ENCODE measurements at regions not wholly inside any gene's neighbourhood (a gene's known extent, or its start where the extent isn't known, plus 50 kb on each side); places are given as distances from the start of the nearest gene placed in this dataset.

- no peaks in the 10 kb centered on the region for H3K27me3 ChIP-seq (ENCODE audit: low read depth, low read length)
- no peak overlapping the region for H3K4me3 ChIP-seq (ENCODE audit: low read depth in 1 of 2, low read length in 2 of 2)
- H3K36me3 ChIP-seq (ENCODE audit: control insufficient read depth in 1 of 2, insufficient read depth in 2 of 2, low read length in 2 of 2), result no peaks in the 10 kb centered on the region
- H3K4me1 ChIP-seq (ENCODE audit: control insufficient read depth in 1 of 2, insufficient read depth in 2 of 2, low read length in 2 of 2), result peaks cover 14 to 17% of the 10 kb centered on the region in 2 donors
- H3K9me3 ChIP-seq (ENCODE audit: control insufficient read depth in 1 of 2, low read length in 2 of 2), result no peaks in the 10 kb centered on the region
- H3K27ac ChIP-seq (ENCODE audit: low read length), result no peak overlapping the region
These were observed 261.1 kb upstream of the ZMIZ1 start for GRCh38 chr10:78807504-78808203.

GRCh38 chr10:78808286-78808685 is 260.5 kb upstream of the ZMIZ1 start:
- H3K4me3 ChIP-seq (ENCODE audit: low read depth in 1 of 2, low read length in 2 of 2), result no peak overlapping the region
- no peaks in the 10 kb centered on the region for H3K27me3 ChIP-seq (ENCODE audit: low read depth, low read length)
- H3K9me3 ChIP-seq (ENCODE audit: control insufficient read depth in 1 of 2, low read length in 2 of 2), result no peaks in the 10 kb centered on the region
- H3K4me1 ChIP-seq (ENCODE audit: control insufficient read depth in 1 of 2, insufficient read depth in 2 of 2, low read length in 2 of 2), result peaks cover 14 to 17% of the 10 kb centered on the region in 2 donors
- no peak overlapping the region for H3K27ac ChIP-seq (ENCODE audit: low read length)
- no peaks in the 10 kb centered on the region for H3K36me3 ChIP-seq (ENCODE audit: control insufficient read depth in 1 of 2, insufficient read depth in 2 of 2, low read length in 2 of 2)

GRCh38 chr10:78808736-78809367 is 259.9 kb upstream of the ZMIZ1 start:
- Histone ChIP-seq H3K27me3 (ENCODE audit: low read depth, low read length) (no peaks in the 10 kb centered on the region), H3K36me3 (ENCODE audit: control insufficient read depth in 1 of 2, insufficient read depth in 2 of 2, low read length in 2 of 2) (no peaks in the 10 kb centered on the region), H3K9me3 (ENCODE audit: control insufficient read depth in 1 of 2, low read length in 2 of 2) (no peaks in the 10 kb centered on the region), H3K4me1 (ENCODE audit: control insufficient read depth in 1 of 2, insufficient read depth in 2 of 2, low read length in 2 of 2) (peaks cover 10 to 13% of the 10 kb centered on the region in 2 donors), H3K27ac (ENCODE audit: low read length) (no peak overlapping the region), H3K4me3 (ENCODE audit: low read depth in 1 of 2, low read length in 2 of 2) (no peak overlapping the region)

DNA sequence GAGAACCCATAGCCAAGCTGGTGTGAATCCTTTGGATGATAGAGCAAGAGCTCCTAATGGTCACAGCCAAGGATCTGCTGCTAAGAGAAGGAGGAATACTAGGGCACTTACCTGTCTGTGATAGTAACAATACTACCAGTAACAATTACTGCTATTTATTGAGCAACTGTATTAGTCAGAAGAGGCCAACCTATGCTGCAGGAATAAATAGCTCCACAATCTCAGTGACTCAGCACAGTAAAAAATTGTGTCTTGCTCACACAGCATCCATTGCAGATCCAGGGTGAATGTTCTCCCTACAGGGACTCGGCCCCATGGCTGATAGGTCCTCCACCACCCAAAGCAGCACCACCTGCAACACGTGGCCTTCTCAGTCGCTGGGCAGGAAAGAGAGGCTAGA is 257.6 kb upstream of the ZMIZ1 start:
- no peak overlapping the region for H3K27ac ChIP-seq (ENCODE audit: low read length)
- no peaks in the 10 kb centered on the region for H3K36me3 ChIP-seq (ENCODE audit: control insufficient read depth in 1 of 2, insufficient read depth in 2 of 2, low read length in 2 of 2)
- no peaks in the 10 kb centered on the region for H3K9me3 ChIP-seq (ENCODE audit: control insufficient read depth in 1 of 2, low read length in 2 of 2)
- H3K27me3 ChIP-seq (ENCODE audit: low read depth, low read length), result no peaks in the 10 kb centered on the region
- H3K4me3 ChIP-seq (ENCODE audit: low read depth in 1 of 2, low read length in 2 of 2), result no peak overlapping the region
- no peaks in the 10 kb centered on the region for H3K4me1 ChIP-seq (ENCODE audit: control insufficient read depth in 1 of 2, insufficient read depth in 2 of 2, low read length in 2 of 2)

DNA sequence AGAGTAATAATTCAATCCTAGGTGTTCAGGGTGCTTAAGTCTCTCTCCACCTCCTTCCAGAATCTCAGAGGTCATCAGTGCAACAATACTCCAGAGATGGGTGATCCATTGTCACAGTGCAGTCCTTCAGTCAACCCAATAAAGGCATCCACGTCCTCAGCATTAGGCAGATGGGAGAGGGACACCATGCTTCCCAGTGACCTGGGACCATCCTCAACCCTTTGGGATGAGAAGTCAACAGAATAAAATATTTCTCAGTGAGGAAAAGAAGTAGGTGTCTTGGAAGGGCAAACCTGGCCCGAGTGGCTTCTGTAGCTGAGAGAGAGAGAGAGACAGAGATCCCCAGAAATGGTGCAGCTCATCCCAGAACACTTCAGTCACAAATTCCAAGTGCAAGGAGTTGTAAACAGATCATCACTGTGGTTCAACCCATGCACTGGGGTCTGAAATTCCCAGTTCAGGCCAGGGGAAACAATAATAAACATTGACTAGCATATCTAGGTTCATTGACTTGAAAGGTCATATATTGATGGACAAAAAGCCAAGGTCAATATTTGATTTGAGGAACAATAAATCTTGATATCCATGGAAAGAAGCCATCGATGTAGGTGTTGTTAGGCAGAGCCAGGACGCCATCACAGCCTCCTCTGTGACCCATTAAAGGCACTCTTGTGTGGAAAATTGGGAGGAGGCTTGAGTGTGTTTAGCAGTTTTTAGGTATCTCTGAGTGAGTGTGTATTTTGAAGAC is 256.0 kb upstream of the ZMIZ1 start:
- Histone ChIP-seq H3K36me3 (ENCODE audit: control insufficient read depth in 1 of 2, insufficient read depth in 2 of 2, low read length in 2 of 2) (no peaks in the 10 kb centered on the region), H3K9me3 (ENCODE audit: control insufficient read depth in 1 of 2, low read length in 2 of 2) (no peaks in the 10 kb centered on the region), H3K4me3 (ENCODE audit: low read depth in 1 of 2, low read length in 2 of 2) (no peak overlapping the region), H3K27ac (ENCODE audit: low read length) (no peak overlapping the region), H3K27me3 (ENCODE audit: low read depth, low read length) (no peaks in the 10 kb centered on the region), H3K4me1 (ENCODE audit: control insufficient read depth in 1 of 2, insufficient read depth in 2 of 2, low read length in 2 of 2) (peaks cover 0 to 7% of the 10 kb centered on the region in 2 donors)

DNA sequence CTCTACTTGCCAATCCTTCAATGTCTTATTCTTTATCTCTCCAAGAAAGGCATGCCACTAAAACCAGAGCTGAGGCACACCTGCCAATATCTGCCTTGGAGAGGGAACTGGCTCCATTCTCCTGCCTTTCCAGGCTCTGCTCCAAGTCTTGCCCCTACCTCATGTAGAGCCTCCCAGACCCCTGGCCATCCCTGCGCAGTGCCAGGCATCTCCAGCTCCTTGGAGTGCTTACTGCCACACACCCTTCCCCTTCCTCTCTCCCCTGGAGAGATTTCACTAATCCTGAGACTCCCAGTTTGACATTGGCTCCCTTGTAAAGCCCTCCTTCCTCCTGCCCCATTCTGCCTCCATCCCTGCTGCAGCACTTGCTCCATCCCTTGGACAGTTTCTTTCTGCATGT is 255.2 kb upstream of the ZMIZ1 start:
- H3K36me3 ChIP-seq (ENCODE audit: control insufficient read depth in 1 of 2, insufficient read depth in 2 of 2, low read length in 2 of 2), result no peaks in the 10 kb centered on the region
- no peak overlapping the region for H3K4me3 ChIP-seq (ENCODE audit: low read depth in 1 of 2, low read length in 2 of 2)
- H3K4me1 ChIP-seq (ENCODE audit: control insufficient read depth in 1 of 2, insufficient read depth in 2 of 2, low read length in 2 of 2), result peaks cover 0 to 7% of the 10 kb centered on the region in 2 donors
- no peaks in the 10 kb centered on the region for H3K9me3 ChIP-seq (ENCODE audit: control insufficient read depth in 1 of 2, low read length in 2 of 2)
- no peak overlapping the region for H3K27ac ChIP-seq (ENCODE audit: low read length)
- H3K27me3 ChIP-seq (ENCODE audit: low read depth, low read length), result no peaks in the 10 kb centered on the region

- H3K4me3 ChIP-seq (ENCODE audit: low read depth in 1 of 2, low read length in 2 of 2), result no peak overlapping the region
- no peaks in the 10 kb centered on the region for H3K36me3 ChIP-seq (ENCODE audit: control insufficient read depth in 1 of 2, insufficient read depth in 2 of 2, low read length in 2 of 2)
- H3K27ac ChIP-seq (ENCODE audit: low read length), result no peak overlapping the region
- no peaks in the 10 kb centered on the region for H3K27me3 ChIP-seq (ENCODE audit: low read depth, low read length)
- H3K4me1 ChIP-seq (ENCODE audit: control insufficient read depth in 1 of 2, insufficient read depth in 2 of 2, low read length in 2 of 2), result peaks cover 0 to 7% of the 10 kb centered on the region in 2 donors
- no peaks in the 10 kb centered on the region for H3K9me3 ChIP-seq (ENCODE audit: control insufficient read depth in 1 of 2, low read length in 2 of 2)
These were observed 254.8 kb upstream of the ZMIZ1 start for GRCh38 chr10:78813998-78814399.

DNA sequence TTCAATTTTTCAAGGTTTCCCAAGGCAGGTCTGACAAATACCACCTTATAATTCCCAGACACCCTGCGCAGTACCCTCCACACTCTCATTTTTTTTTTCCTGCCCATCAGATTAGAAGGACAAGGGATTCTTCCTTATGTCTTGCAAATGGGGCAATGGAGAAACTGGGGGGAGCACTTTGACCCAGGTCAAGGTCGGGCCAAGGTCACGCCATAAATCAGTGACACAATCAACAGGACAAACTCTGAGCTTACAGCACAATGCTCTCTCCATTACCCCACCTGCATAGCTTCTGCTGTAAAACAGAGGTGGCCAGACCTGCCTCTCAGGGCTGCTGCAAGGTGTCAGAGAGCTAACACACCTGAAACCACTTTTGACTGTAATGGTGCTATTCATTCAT is 254.4 kb upstream of the ZMIZ1 start:
- H3K27ac ChIP-seq (ENCODE audit: low read length), result no peak overlapping the region
- no peaks in the 10 kb centered on the region for H3K9me3 ChIP-seq (ENCODE audit: control insufficient read depth in 1 of 2, low read length in 2 of 2)
- no peaks in the 10 kb centered on the region for H3K27me3 ChIP-seq (ENCODE audit: low read depth, low read length)

GRCh38 chr10:78815702-78816334 is 252.9 kb upstream of the ZMIZ1 start:
- Histone ChIP-seq H3K4me3 (ENCODE audit: low read depth in 1 of 2, low read length in 2 of 2) (no peak overlapping the region), H3K4me1 (ENCODE audit: control insufficient read depth in 1 of 2, insufficient read depth in 2 of 2, low read length in 2 of 2) (peaks cover 0 to 7% of the 10 kb centered on the region in 2 donors), H3K9me3 (ENCODE audit: control insufficient read depth in 1 of 2, low read length in 2 of 2) (no peaks in the 10 kb centered on the region), H3K27ac (ENCODE audit: low read length) (no peak overlapping the region), H3K27me3 (ENCODE audit: low read depth, low read length) (no peaks in the 10 kb centered on the region), H3K36me3 (ENCODE audit: control insufficient read depth in 1 of 2, insufficient read depth in 2 of 2, low read length in 2 of 2) (no peaks in the 10 kb centered on the region)

More for the DNA sequence above, 254.4 kb upstream of the ZMIZ1 start:
- peaks cover 0 to 7% of the 10 kb centered on the region in 2 donors for H3K4me1 ChIP-seq (ENCODE audit: control insufficient read depth in 1 of 2, insufficient read depth in 2 of 2, low read length in 2 of 2)
- H3K36me3 ChIP-seq (ENCODE audit: control insufficient read depth in 1 of 2, insufficient read depth in 2 of 2, low read length in 2 of 2), result no peaks in the 10 kb centered on the region
- H3K4me3 ChIP-seq (ENCODE audit: low read depth in 1 of 2, low read length in 2 of 2), result no peak overlapping the region

GRCh38 chr10:78817361-78817760 is 251.4 kb upstream of the ZMIZ1 start:
- H3K9me3 ChIP-seq (ENCODE audit: control insufficient read depth in 1 of 2, low read length in 2 of 2), result peaks cover 0 to 1% of the 10 kb centered on the region in 2 donors
- peaks cover 0 to 7% of the 10 kb centered on the region in 2 donors for H3K4me1 ChIP-seq (ENCODE audit: control insufficient read depth in 1 of 2, insufficient read depth in 2 of 2, low read length in 2 of 2)
- H3K27ac ChIP-seq (ENCODE audit: low read length), result no peak overlapping the region
- no peaks in the 10 kb centered on the region for H3K27me3 ChIP-seq (ENCODE audit: low read depth, low read length)
- H3K4me3 ChIP-seq (ENCODE audit: low read depth in 1 of 2, low read length in 2 of 2), result no peak overlapping the region
- no peaks in the 10 kb centered on the region for H3K36me3 ChIP-seq (ENCODE audit: control insufficient read depth in 1 of 2, insufficient read depth in 2 of 2, low read length in 2 of 2)

- Histone ChIP-seq H3K36me3 (ENCODE audit: control insufficient read depth in 1 of 2, insufficient read depth in 2 of 2, low read length in 2 of 2) (no peaks in the 10 kb centered on the region), H3K9me3 (ENCODE audit: control insufficient read depth in 1 of 2, low read length in 2 of 2) (peaks cover 0 to 6% of the 10 kb centered on the region in 2 donors), H3K4me3 (ENCODE audit: low read depth in 1 of 2, low read length in 2 of 2) (no peak overlapping the region), H3K27me3 (ENCODE audit: low read depth, low read length) (no peaks in the 10 kb centered on the region), H3K4me1 (ENCODE audit: control insufficient read depth in 1 of 2, insufficient read depth in 2 of 2, low read length in 2 of 2) (peaks cover 0 to 7% of the 10 kb centered on the region in 2 donors), H3K27ac (ENCODE audit: low read length) (no peak overlapping the region)
These were observed 251.0 kb upstream of the ZMIZ1 start for GRCh38 chr10:78817804-78818203.

All from muscle layer of duodenum (tissue), 2 donors.